ENCODE measurements at regions not wholly inside any gene's neighbourhood (a gene's known extent, or its start where the extent isn't known, plus 50 kb on each side); places are given as distances from the start of the nearest gene placed in this dataset.

DNA sequence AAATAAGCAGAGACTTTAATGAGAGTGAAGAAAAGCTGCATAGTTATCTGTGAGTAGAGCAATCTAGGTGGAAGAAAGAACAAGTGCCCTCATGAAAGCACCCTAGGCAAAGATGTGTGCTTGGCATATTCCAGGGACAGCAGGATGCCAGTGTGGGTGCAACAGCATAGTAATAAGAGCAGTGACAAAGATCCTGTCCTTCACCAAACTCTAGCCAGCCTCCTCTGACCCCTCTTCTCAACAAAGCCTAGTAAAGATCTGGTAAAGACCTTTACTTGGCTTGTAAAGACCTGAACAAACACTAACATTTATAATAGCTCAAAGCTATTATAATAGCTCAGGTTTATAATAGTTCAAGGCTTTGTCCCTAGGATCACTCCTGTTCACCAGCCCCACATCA lies 735.4 kb downstream of the PCDH7 start:
- TF ChIP-seq CTCF (conservative IDR thresholded peaks at IDR 0.05 in 1 of 2, IDR thresholded peaks at IDR 0.05 in 1 of 2; ENCODE audit: low read depth in 1 of 2, low read length in 2 of 2) (no peak), EZH2 (IDR thresholded peaks at IDR 0.05; ENCODE audit: low read length, missing control alignments) (no peak)

All from fibroblast of lung (primary cell).